ENCODE measurements at regions not wholly inside any gene's neighbourhood (a gene's known extent, or its start where the extent isn't known, plus 50 kb on each side); places are given as distances from the start of the nearest gene placed in this dataset.

GRCh38 chr18:47316924-47317323 is 65.5 kb upstream of the SKOR2 start:
- no peak for DNase-seq

GRCh38 chr18:47313901-47314300 is 62.4 kb upstream of the SKOR2 start:
- no peak for DNase-seq

- no peak for DNase-seq
Observed at GRCh38 chr18:47311585-47311984, 60.1 kb upstream of the SKOR2 start.
